HG02885 (cell line): ENCODE measurements at regions not wholly inside any gene's neighbourhood (a gene's known extent, or its start where the extent isn't known, plus 50 kb on each side); places are given as distances from the start of the nearest gene placed in this dataset.
A peak's percentile ranks its signal among the peaks of the same experiment; 100 is the strongest.

Experiments
- ATAC-seq: cut with Tn5 transposase; IDR thresholded peaks from one replicate; pipeline ENCODE4 v1.9.1; 2021; ENCODE audit warnings: mild to moderate bottlenecking; ENCODE audit not compliant: unreplicated experiment, poor library complexity

GRCh38 chr12:125458552-125459268 lies 393.5 kb downstream of the AACS start:
- no peak for ATAC-seq

GRCh38 chr12:125461831-125462230 lies 396.6 kb downstream of the AACS start:
- no peak for ATAC-seq

GRCh38 chr12:125463386-125463785 lies 398.2 kb downstream of the AACS start:
- ATAC-seq: no peak

- no peak for ATAC-seq
Measured at GRCh38 chr12:125467363-125467762, 402.1 kb downstream of the AACS start.

- ATAC-seq: no peak
Measured at GRCh38 chr12:125469683-125470082, 404.4 kb downstream of the AACS start.

- ATAC-seq: peak; percentile 38
Measured at GRCh38 chr12:125470838-125471783, 405.9 kb downstream of the AACS start.

GRCh38 chr12:125473501-125473900 lies 408.3 kb downstream of the AACS start:
- no peak for ATAC-seq

- ATAC-seq: no peak
Measured at GRCh38 chr12:125487336-125487735, 422.1 kb downstream of the AACS start.

GRCh38 chr12:125491553-125491952 lies 426.3 kb downstream of the AACS start:
- ATAC-seq: no peak

GRCh38 chr12:125492354-125493270 lies 427.4 kb downstream of the AACS start:
- no peak for ATAC-seq

GRCh38 chr12:125493704-125494308 lies 428.6 kb downstream of the AACS start:
- ATAC-seq: no peak

- ATAC-seq: no peak
Measured at GRCh38 chr12:125503128-125503527, 437.9 kb downstream of the AACS start.

- no peak for ATAC-seq
Measured at GRCh38 chr12:125509195-125509594, 444.0 kb downstream of the AACS start.

GRCh38 chr12:125512541-125513298 lies 447.5 kb downstream of the AACS start:
- ATAC-seq: no peak

- no peak for ATAC-seq
Measured at GRCh38 chr12:125515887-125516286, 450.7 kb downstream of the AACS start.

- ATAC-seq: no peak
Measured at GRCh38 chr12:125518074-125518473, 452.8 kb downstream of the AACS start.

GRCh38 chr12:125519026-125519651 lies 453.9 kb downstream of the AACS start:
- ATAC-seq: no peak

- ATAC-seq: no peak
Measured at GRCh38 chr12:125525879-125526278, 460.6 kb downstream of the AACS start.

- ATAC-seq: no peak
Measured at GRCh38 chr12:125528281-125528680, 463.0 kb downstream of the AACS start.
